A549 (cell line): ENCODE measurements at regions not wholly inside any gene's neighbourhood (a gene's known extent, or its start where the extent isn't known, plus 50 kb on each side); places are given as distances from the start of the nearest gene placed in this dataset.

Source experiments
- FOSB ChIP-seq: fragments of 250-450 bp; sonication (Bioruptor Pico); IDR thresholded peaks from 2 replicates; pipeline ENCODE4 v1.5.0; 2020; ENCODE audit warnings: mild to moderate bottlenecking, moderate library complexity
- HDAC2 ChIP-seq: fragments of 200-600 bp; sonication (generic); IDR thresholded peaks from 2 replicates; pipeline ENCODE4 v1.6.1; 2016
- JUNB ChIP-seq: fragments of >200 bp; sonication (Bioruptor Twin); formaldehyde crosslinking; IDR thresholded peaks from 2 replicates; pipeline ENCODE4 v1.6.1; 2016
- POLR2A ChIP-seq: IDR thresholded peaks from 2 replicates; pipeline ENCODE4 v1.6.1; 2012; ENCODE audit warnings: mild to moderate bottlenecking, low read length
- RAD21 ChIP-seq, 2 experiments: fragments of >200 bp in 1 of 2; sonication (Bioruptor Twin) in 1 of 2; formaldehyde crosslinking in 1 of 2; IDR thresholded peaks in 1 of 2; conservative IDR thresholded peaks in 1 of 2; 2 replicates in 1 of 2; 3 replicates in 1 of 2; pipeline ENCODE4 v1.6.1; 2012 to 2018; ENCODE audit warnings: inconsistent platforms in 1 of 2
- TP53 ChIP-seq: fragments of 250-450 bp; sonication (Bioruptor Pico); IDR thresholded peaks from 2 replicates; pipeline ENCODE4 v1.5.0; 2021; ENCODE audit warnings: mild to moderate bottlenecking, moderate library complexity
- TF ChIP-seq, protein P1 (sequence below): fragments of 200-600 bp; sonication (generic); IDR thresholded peaks from 2 replicates; pipeline ENCODE4 v1.6.1; 2016; ENCODE audit warnings: antibody characterized with exemption, mild to moderate bottlenecking, moderate library complexity
- TF ChIP-seq, protein P2 (sequence below): fragments of >200 bp; sonication (Bioruptor Twin); formaldehyde crosslinking; IDR thresholded peaks from 3 replicates; pipeline ENCODE4 v1.5.1; 2016
- TF ChIP-seq, protein P3 (sequence below): fragments of 250-450 bp; sonication (Bioruptor Pico); IDR thresholded peaks from 2 replicates; pipeline ENCODE4 v1.5.0; 2021; ENCODE audit warnings: mild to moderate bottlenecking, moderate library complexity, borderline replicate concordance
- TF ChIP-seq, protein P4 (sequence below): IDR thresholded peaks from 2 replicates; pipeline ENCODE4 v1.6.1; 2012
- TF ChIP-seq, protein P5 (sequence below): fragments of 450-650 bp; IDR thresholded peaks from 2 replicates; pipeline ENCODE4 v1.6.1; 2014; ENCODE audit warnings: antibody characterized with exemption

DNA sequence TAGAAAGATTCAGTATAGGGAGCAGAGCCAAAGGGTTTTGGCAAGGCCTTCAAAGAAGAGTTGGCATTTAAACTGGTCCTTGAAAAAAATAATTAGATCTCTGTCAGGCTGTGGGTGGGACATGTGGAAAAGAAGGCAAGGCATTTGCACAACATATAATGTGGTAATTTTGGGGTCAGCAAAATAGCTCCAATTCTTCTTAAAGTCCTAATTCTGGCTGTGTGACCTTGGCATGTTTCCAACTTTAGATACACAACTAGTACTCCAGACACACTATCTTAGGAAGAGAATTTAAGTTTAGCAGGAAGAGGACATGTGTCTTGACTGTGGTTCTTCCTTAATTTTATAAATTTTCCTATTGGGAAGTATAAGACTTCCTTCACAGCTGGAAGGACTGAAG, 206.3 kb downstream of the PCDH17 start:
- TF ChIP-seq HDAC2 (no peak), FOSB (no peak), TP53 (CRISPR knock-in tag) (no peak), RAD21 (conservative IDR thresholded peaks at IDR 0.05 in 1 of 2, IDR thresholded peaks at IDR 0.05 in 1 of 2) (no peak), POLR2A (no peak), JUNB (no peak)
- TF ChIP-seq, protein P1, sequence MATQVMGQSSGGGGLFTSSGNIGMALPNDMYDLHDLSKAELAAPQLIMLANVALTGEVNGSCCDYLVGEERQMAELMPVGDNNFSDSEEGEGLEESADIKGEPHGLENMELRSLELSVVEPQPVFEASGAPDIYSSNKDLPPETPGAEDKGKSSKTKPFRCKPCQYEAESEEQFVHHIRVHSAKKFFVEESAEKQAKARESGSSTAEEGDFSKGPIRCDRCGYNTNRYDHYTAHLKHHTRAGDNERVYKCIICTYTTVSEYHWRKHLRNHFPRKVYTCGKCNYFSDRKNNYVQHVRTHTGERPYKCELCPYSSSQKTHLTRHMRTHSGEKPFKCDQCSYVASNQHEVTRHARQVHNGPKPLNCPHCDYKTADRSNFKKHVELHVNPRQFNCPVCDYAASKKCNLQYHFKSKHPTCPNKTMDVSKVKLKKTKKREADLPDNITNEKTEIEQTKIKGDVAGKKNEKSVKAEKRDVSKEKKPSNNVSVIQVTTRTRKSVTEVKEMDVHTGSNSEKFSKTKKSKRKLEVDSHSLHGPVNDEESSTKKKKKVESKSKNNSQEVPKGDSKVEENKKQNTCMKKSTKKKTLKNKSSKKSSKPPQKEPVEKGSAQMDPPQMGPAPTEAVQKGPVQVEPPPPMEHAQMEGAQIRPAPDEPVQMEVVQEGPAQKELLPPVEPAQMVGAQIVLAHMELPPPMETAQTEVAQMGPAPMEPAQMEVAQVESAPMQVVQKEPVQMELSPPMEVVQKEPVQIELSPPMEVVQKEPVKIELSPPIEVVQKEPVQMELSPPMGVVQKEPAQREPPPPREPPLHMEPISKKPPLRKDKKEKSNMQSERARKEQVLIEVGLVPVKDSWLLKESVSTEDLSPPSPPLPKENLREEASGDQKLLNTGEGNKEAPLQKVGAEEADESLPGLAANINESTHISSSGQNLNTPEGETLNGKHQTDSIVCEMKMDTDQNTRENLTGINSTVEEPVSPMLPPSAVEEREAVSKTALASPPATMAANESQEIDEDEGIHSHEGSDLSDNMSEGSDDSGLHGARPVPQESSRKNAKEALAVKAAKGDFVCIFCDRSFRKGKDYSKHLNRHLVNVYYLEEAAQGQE: no peak
- TF ChIP-seq, protein P2, sequence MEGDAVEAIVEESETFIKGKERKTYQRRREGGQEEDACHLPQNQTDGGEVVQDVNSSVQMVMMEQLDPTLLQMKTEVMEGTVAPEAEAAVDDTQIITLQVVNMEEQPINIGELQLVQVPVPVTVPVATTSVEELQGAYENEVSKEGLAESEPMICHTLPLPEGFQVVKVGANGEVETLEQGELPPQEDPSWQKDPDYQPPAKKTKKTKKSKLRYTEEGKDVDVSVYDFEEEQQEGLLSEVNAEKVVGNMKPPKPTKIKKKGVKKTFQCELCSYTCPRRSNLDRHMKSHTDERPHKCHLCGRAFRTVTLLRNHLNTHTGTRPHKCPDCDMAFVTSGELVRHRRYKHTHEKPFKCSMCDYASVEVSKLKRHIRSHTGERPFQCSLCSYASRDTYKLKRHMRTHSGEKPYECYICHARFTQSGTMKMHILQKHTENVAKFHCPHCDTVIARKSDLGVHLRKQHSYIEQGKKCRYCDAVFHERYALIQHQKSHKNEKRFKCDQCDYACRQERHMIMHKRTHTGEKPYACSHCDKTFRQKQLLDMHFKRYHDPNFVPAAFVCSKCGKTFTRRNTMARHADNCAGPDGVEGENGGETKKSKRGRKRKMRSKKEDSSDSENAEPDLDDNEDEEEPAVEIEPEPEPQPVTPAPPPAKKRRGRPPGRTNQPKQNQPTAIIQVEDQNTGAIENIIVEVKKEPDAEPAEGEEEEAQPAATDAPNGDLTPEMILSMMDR: no peak
- TF ChIP-seq, protein P3, sequence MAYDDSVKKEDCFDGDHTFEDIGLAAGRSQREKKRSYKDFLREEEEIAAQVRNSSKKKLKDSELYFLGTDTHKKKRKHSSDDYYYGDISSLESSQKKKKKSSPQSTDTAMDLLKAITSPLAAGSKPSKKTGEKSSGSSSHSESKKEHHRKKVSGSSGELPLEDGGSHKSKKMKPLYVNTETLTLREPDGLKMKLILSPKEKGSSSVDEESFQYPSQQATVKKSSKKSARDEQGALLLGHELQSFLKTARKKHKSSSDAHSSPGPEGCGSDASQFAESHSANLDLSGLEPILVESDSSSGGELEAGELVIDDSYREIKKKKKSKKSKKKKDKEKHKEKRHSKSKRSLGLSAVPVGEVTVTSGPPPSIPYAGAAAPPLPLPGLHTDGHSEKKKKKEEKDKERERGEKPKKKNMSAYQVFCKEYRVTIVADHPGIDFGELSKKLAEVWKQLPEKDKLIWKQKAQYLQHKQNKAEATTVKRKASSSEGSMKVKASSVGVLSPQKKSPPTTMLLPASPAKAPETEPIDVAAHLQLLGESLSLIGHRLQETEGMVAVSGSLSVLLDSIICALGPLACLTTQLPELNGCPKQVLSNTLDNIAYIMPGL (CRISPR knock-in tag): no peak
- TF ChIP-seq, protein P4, sequence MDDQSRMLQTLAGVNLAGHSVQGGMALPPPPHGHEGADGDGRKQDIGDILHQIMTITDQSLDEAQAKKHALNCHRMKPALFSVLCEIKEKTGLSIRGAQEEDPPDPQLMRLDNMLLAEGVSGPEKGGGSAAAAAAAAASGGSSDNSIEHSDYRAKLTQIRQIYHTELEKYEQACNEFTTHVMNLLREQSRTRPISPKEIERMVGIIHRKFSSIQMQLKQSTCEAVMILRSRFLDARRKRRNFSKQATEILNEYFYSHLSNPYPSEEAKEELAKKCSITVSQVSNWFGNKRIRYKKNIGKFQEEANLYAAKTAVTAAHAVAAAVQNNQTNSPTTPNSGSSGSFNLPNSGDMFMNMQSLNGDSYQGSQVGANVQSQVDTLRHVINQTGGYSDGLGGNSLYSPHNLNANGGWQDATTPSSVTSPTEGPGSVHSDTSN: no peak
- TF ChIP-seq, protein P5, sequence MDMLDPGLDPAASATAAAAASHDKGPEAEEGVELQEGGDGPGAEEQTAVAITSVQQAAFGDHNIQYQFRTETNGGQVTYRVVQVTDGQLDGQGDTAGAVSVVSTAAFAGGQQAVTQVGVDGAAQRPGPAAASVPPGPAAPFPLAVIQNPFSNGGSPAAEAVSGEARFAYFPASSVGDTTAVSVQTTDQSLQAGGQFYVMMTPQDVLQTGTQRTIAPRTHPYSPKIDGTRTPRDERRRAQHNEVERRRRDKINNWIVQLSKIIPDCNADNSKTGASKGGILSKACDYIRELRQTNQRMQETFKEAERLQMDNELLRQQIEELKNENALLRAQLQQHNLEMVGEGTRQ: no peak
